ENCODE measurements at regions not wholly inside any gene's neighbourhood (a gene's known extent, or its start where the extent isn't known, plus 50 kb on each side); places are given as distances from the start of the nearest gene placed in this dataset.

DNA sequence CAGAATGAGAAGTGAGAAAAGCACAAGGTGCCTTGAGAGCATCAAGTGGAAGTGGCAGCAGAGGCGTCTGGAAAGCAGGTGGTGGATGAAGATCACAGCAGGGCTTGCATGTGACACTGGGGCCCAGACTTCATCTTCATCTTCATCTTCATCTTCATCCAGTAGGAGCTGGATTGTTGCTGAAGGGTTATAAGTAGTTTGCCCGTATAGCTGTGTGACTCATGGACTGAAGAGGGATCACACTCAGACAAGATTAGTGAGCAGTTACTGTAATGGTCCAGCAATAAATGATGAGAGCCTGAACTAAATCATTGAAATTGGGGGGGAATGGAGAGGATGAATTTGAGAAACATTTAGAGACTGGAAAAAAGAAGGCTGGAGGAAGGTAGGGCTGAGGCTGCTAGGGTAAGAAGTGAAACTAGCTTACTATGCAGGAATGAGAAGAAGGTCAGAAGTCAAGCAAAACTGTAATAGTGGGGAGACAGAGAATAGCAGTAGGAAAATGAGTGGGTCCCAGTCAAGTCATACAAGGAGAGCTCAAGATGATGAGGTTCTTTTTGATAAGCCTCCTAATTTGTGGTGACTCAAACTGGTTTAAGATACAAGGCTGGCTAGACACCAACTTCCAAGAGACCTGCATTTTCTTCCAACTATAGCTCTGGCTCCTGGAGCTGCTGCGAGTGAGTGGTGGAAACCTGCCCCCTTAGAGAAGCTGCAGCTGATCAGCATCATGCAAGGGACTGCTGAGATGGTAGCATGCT is 92.3 kb upstream of the BEND6 start:
- intact Hi-C loops (cut with micrococcal nuclease) = no loop called here
- ChIA-PET POLR2A (no interaction called here), RAD21 (ENCODE audit: low non-redundant PET in 1 of 2, low total read pairs in 2 of 2, uncharacterized antibody in 2 of 2, unreplicated experiment in 2 of 2) (no interaction called here), CTCF (interaction anchor here (0.8 kb wide), 1 partner anchor 42 kb away, joined by 3 read pairs; no protein-coding TSS in a partner anchor)
- Histone ChIP-seq H3K9me2 (ENCODE audit: insufficient read depth) (no peaks in the 10 kb centered on the region), H3K27me3 (ENCODE audit: insufficient read depth, low read length) (no peaks in the 10 kb centered on the region), H3K27ac (ENCODE audit: low read depth, low read length) (peak overlapping the region; percentile 5), H3K4me1 (ENCODE audit: control insufficient read depth in 1 of 2, insufficient read depth in 2 of 2, low read length in 2 of 2) (peaks cover 80 to 93% of the 10 kb centered on the region in 2 experiments), H3K4me3 (replicated peaks in 1 of 2; ENCODE audit: low read depth in 1 of 2, low read length in 2 of 2) (no peak overlapping the region), H3K79me2 (ENCODE audit: insufficient read depth, low read length) (peaks cover 22% of the 10 kb centered on the region), H3K36me3 (ENCODE audit: control insufficient read depth in 1 of 2, insufficient read depth in 2 of 2, low read length in 2 of 2) (no peaks in the 10 kb centered on the region), H3K4me2 (ENCODE audit: low read length) (peak overlapping the region; percentile 71), H3K9ac (ENCODE audit: low read length) (no peak overlapping the region), H3K9me3 (ENCODE audit: control insufficient read depth in 1 of 2, insufficient read depth in 1 of 2, low read depth in 1 of 2, low read length in 2 of 2) (no peaks in the 10 kb centered on the region), H2AFZ (ENCODE audit: low read depth, low read length, poor library complexity, severe bottlenecking) (no peak overlapping the region), H4K20me1 (ENCODE audit: insufficient read depth) (no peaks in the 10 kb centered on the region)
- no peak for TF ChIP-seq SRF (IDR thresholded peaks at IDR 0.05; ENCODE audit: low read depth)
- TF ChIP-seq, protein P1, sequence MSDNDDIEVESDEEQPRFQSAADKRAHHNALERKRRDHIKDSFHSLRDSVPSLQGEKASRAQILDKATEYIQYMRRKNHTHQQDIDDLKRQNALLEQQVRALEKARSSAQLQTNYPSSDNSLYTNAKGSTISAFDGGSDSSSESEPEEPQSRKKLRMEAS (IDR thresholded peaks at IDR 0.05) = no peak
- TF ChIP-seq POLR2A (IDR thresholded peaks at IDR 0.05; ENCODE audit: borderline replicate concordance, extremely low read depth, insufficient read depth, insufficient read length) = no peak
- TF ChIP-seq CBX3 (IDR thresholded peaks at IDR 0.05; ENCODE audit: low read depth) = no peak
- TF ChIP-seq, protein P2, sequence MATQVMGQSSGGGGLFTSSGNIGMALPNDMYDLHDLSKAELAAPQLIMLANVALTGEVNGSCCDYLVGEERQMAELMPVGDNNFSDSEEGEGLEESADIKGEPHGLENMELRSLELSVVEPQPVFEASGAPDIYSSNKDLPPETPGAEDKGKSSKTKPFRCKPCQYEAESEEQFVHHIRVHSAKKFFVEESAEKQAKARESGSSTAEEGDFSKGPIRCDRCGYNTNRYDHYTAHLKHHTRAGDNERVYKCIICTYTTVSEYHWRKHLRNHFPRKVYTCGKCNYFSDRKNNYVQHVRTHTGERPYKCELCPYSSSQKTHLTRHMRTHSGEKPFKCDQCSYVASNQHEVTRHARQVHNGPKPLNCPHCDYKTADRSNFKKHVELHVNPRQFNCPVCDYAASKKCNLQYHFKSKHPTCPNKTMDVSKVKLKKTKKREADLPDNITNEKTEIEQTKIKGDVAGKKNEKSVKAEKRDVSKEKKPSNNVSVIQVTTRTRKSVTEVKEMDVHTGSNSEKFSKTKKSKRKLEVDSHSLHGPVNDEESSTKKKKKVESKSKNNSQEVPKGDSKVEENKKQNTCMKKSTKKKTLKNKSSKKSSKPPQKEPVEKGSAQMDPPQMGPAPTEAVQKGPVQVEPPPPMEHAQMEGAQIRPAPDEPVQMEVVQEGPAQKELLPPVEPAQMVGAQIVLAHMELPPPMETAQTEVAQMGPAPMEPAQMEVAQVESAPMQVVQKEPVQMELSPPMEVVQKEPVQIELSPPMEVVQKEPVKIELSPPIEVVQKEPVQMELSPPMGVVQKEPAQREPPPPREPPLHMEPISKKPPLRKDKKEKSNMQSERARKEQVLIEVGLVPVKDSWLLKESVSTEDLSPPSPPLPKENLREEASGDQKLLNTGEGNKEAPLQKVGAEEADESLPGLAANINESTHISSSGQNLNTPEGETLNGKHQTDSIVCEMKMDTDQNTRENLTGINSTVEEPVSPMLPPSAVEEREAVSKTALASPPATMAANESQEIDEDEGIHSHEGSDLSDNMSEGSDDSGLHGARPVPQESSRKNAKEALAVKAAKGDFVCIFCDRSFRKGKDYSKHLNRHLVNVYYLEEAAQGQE (IDR thresholded peaks at IDR 0.05; ENCODE audit: low read depth) = no peak
- TF ChIP-seq RAD21 (IDR thresholded peaks at IDR 0.05; ENCODE audit: low read depth) = no peak
- no peak for TF ChIP-seq FOSL1 (IDR thresholded peaks at IDR 0.05; ENCODE audit: low read depth)
- TF ChIP-seq YY1 (IDR thresholded peaks at IDR 0.05; ENCODE audit: extremely low read depth, insufficient replicate concordance, low read depth, low read length) = no peak
- no peak for TF ChIP-seq ATF3 (IDR thresholded peaks at IDR 0.05)
- no peak for TF ChIP-seq POLR2AphosphoS5 (IDR thresholded peaks at IDR 0.05; ENCODE audit: low read depth, low read length)
- TF ChIP-seq SP1 (IDR thresholded peaks at IDR 0.05; ENCODE audit: low read depth) = no peak
- no peak for TF ChIP-seq CEBPB (IDR thresholded peaks at IDR 0.05; ENCODE audit: low read depth)
- no peak for TF ChIP-seq ZNF274 (IDR thresholded peaks at IDR 0.05; ENCODE audit: low read depth, low read length)
- no peak for TF ChIP-seq EZH2phosphoT487 (IDR thresholded peaks at IDR 0.05; ENCODE audit: borderline replicate concordance)
- TF ChIP-seq ELF1 (IDR thresholded peaks at IDR 0.05; ENCODE audit: borderline replicate concordance, low read depth) = no peak
- no peak for TF ChIP-seq EZH2 (IDR thresholded peaks at IDR 0.05)
- TF ChIP-seq SIN3A (IDR thresholded peaks at IDR 0.05; ENCODE audit: low read depth) = no peak
- TF ChIP-seq, protein P3, sequence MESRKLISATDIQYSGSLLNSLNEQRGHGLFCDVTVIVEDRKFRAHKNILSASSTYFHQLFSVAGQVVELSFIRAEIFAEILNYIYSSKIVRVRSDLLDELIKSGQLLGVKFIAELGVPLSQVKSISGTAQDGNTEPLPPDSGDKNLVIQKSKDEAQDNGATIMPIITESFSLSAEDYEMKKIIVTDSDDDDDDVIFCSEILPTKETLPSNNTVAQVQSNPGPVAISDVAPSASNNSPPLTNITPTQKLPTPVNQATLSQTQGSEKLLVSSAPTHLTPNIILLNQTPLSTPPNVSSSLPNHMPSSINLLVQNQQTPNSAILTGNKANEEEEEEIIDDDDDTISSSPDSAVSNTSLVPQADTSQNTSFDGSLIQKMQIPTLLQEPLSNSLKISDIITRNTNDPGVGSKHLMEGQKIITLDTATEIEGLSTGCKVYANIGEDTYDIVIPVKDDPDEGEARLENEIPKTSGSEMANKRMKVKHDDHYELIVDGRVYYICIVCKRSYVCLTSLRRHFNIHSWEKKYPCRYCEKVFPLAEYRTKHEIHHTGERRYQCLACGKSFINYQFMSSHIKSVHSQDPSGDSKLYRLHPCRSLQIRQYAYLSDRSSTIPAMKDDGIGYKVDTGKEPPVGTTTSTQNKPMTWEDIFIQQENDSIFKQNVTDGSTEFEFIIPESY (IDR thresholded peaks at IDR 0.05; ENCODE audit: extremely low read depth, insufficient replicate concordance, low read length) = no peak
- TF ChIP-seq JUND (IDR thresholded peaks at IDR 0.05) = no peak
- no TSS peak for BruUV-seq (replicated peaks)
- ATAC-seq = no peak
- no peak for DNase-seq (ENCODE audit: low read depth, low spot score)
